GM18858 (cell line): ENCODE measurements at regions not wholly inside any gene's neighbourhood (a gene's known extent, or its start where the extent isn't known, plus 50 kb on each side); places are given as distances from the start of the nearest gene placed in this dataset.
"Not testable (repeated sequence)": the region's sequence is repeated elsewhere in the genome, so short reads cannot be mapped to it uniquely, and the experiment has no call there.

ENCODE experiments used
- ATAC-seq: cut with Tn5 transposase; IDR thresholded peaks from one replicate; pipeline ENCODE4 v1.9.1; 2021; ENCODE audit not compliant: unreplicated experiment

GRCh38 chr6:167229586-167229985, 61.5 kb upstream of the UNC93A start:
- ATAC-seq: no peak

- no peak for ATAC-seq
Measured at GRCh38 chr6:167230288-167230687, 60.8 kb upstream of the UNC93A start.

GRCh38 chr6:167232356-167232755, 58.8 kb upstream of the UNC93A start:
- no peak for ATAC-seq

GRCh38 chr6:167233490-167233889, 57.6 kb upstream of the UNC93A start:
- ATAC-seq: no peak

- ATAC-seq: not testable (repeated sequence)
Measured at GRCh38 chr6:167234576-167234975, 56.5 kb upstream of the UNC93A start.

- no peak for ATAC-seq
Measured at GRCh38 chr6:167235005-167235404, 56.1 kb upstream of the UNC93A start.

GRCh38 chr6:167235421-167236238, 55.5 kb upstream of the UNC93A start:
- ATAC-seq: no peak

GRCh38 chr6:167236239-167236571, 54.9 kb upstream of the UNC93A start:
- no peak for ATAC-seq

GRCh38 chr6:167237438-167238145, 53.5 kb upstream of the UNC93A start:
- no peak for ATAC-seq

GRCh38 chr6:167238146-167238693, 52.9 kb upstream of the UNC93A start:
- ATAC-seq: no peak

- no peak for ATAC-seq
Measured at GRCh38 chr6:167238694-167239467, 52.2 kb upstream of the UNC93A start.

GRCh38 chr6:167239470-167239869, 51.6 kb upstream of the UNC93A start:
- ATAC-seq: not testable (repeated sequence)

- no peak for ATAC-seq
Measured at GRCh38 chr6:167240034-167240541, 51.0 kb upstream of the UNC93A start.
